ENCODE measurements at regions not wholly inside any gene's neighbourhood (a gene's known extent, or its start where the extent isn't known, plus 50 kb on each side); places are given as distances from the start of the nearest gene placed in this dataset.

DNA sequence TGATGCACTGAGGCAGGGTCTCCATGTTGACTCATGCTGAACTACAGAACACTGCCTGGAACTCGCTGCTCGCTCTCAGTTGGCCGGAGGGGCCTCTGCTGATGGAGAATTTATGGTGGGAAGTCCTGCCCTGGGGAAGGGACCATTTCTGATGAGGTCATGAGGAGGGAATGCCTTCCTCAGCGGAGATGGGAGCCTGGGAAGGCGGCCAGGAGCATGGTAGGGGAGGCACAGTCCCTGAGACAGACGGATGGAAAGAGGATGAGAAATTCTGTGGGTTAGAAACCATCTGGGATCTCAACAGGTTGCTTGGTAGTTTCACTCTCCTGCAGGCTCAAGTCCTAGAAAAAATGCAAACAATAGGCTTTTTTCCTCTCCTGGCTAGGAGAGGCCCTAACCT is 56.8 kb upstream of the TPM1 start:
- ATAC-seq (ENCODE audit: low read depth) (no peak), DNase-seq (no peak)
- 81% methylated on average over 4 of the region's 6 CpGs for WGBS (ENCODE audit: insufficient coverage)
- no peaks in the 10 kb centered on the region for H3K4me1 ChIP-seq (ENCODE audit: control insufficient read depth in 2 of 2, insufficient read depth in 2 of 2, low read length in 2 of 2)
- no peak overlapping the region for H3K27ac ChIP-seq (ENCODE audit: low read length in 2 of 2)
- no peaks in the 10 kb centered on the region for H3K36me3 ChIP-seq (replicated peaks in 1 of 2; ENCODE audit: control extremely low read depth in 1 of 2, control insufficient read depth in 1 of 2, extremely low read depth in 1 of 2, insufficient read depth in 2 of 2, low read length in 1 of 2)
- Mint-ChIP-seq H3K4me1 (no peaks in the 10 kb centered on the region), H3K4me3 (no peak overlapping the region), H3K27me3 (peaks cover 22% of the 10 kb centered on the region), H3K9me3 (ENCODE audit: insufficient read depth) (no peaks in the 10 kb centered on the region), H3K27ac (no peak overlapping the region)
- H3K9ac ChIP-seq (ENCODE audit: low read length) = no peak overlapping the region
- H3K79me2 ChIP-seq (ENCODE audit: control insufficient read depth, insufficient read depth, low read length) = no peaks in the 10 kb centered on the region
- H3K9me3 ChIP-seq (ENCODE audit: control extremely low read depth in 1 of 3, control insufficient read depth in 2 of 3, insufficient read depth in 1 of 3, low read length in 2 of 3) = no peaks in the 10 kb centered on the region
- CTCF ChIA-PET = no interaction called here
- TF ChIP-seq, protein P1, sequence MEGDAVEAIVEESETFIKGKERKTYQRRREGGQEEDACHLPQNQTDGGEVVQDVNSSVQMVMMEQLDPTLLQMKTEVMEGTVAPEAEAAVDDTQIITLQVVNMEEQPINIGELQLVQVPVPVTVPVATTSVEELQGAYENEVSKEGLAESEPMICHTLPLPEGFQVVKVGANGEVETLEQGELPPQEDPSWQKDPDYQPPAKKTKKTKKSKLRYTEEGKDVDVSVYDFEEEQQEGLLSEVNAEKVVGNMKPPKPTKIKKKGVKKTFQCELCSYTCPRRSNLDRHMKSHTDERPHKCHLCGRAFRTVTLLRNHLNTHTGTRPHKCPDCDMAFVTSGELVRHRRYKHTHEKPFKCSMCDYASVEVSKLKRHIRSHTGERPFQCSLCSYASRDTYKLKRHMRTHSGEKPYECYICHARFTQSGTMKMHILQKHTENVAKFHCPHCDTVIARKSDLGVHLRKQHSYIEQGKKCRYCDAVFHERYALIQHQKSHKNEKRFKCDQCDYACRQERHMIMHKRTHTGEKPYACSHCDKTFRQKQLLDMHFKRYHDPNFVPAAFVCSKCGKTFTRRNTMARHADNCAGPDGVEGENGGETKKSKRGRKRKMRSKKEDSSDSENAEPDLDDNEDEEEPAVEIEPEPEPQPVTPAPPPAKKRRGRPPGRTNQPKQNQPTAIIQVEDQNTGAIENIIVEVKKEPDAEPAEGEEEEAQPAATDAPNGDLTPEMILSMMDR (IDR thresholded peaks at IDR 0.05) = no peak
- no peak for TF ChIP-seq EZH2 (IDR thresholded peaks at IDR 0.05; ENCODE audit: borderline replicate concordance, insufficient read depth, low read depth, low read length, poor library complexity, severe bottlenecking)
- POLR2A ChIA-PET = no interaction called here
- H3K4me3 ChIP-seq (ENCODE audit: control extremely low read depth in 1 of 5, extremely low read depth in 1 of 5, insufficient read depth in 1 of 5, low read depth in 2 of 5, low read length in 4 of 5) = no peak overlapping the region
- peaks cover 0 to 14% (median 2%) of the 10 kb centered on the region in 4 experiments for H3K27me3 ChIP-seq (replicated peaks in 1 of 4; ENCODE audit: control extremely low read depth in 1 of 4, control insufficient read depth in 3 of 4, insufficient read depth in 4 of 4, low read length in 3 of 4)
- H2AFZ ChIP-seq (ENCODE audit: insufficient read depth, low read depth, low read length, poor library complexity, severe bottlenecking) = no peak overlapping the region
- intact Hi-C loops (cut with micrococcal nuclease) = no loop called here
- no peaks in the 10 kb centered on the region for H4K20me1 ChIP-seq (ENCODE audit: control insufficient read depth, insufficient read depth, low read length, poor library complexity, severe bottlenecking)
- H3K4me2 ChIP-seq (replicated peaks; ENCODE audit: low read depth, low read length, poor library complexity, severe bottlenecking) = no peak overlapping the region

DNA sequence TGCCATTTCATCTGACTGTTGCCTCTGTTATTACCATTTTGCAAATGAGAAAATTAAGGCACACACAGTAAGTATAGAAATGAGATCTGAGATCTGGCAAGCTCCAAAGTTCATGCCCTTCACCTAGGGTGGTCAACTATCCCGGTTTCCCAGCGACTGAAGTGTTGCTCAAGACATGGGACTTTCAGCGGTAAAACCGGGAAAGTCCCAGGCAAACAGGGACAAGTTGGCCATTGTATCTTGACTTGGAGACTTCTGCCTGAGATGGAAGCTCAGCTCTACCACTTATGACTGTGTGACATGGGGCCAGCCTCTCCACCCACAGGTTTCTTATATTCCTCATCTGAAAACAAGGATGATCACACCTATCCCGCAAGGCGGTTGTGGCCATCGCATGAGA is 55.6 kb upstream of the TPM1 start:
- no peaks in the 10 kb centered on the region for H3K9me3 Mint-ChIP-seq (ENCODE audit: insufficient read depth)
- no peaks in the 10 kb centered on the region for H3K4me1 Mint-ChIP-seq
- Histone ChIP-seq H3K9me3 (ENCODE audit: control extremely low read depth in 1 of 3, control insufficient read depth in 2 of 3, insufficient read depth in 1 of 3, low read length in 2 of 3) (no peaks in the 10 kb centered on the region), H3K4me2 (replicated peaks; ENCODE audit: low read depth, low read length, poor library complexity, severe bottlenecking) (no peak overlapping the region), H3K79me2 (ENCODE audit: control insufficient read depth, insufficient read depth, low read length) (no peaks in the 10 kb centered on the region), H3K4me3 (ENCODE audit: control extremely low read depth in 1 of 5, extremely low read depth in 1 of 5, insufficient read depth in 1 of 5, low read depth in 2 of 5, low read length in 4 of 5) (no peak overlapping the region), H3K4me1 (ENCODE audit: control insufficient read depth in 2 of 2, insufficient read depth in 2 of 2, low read length in 2 of 2) (no peaks in the 10 kb centered on the region), H3K9ac (ENCODE audit: low read length) (no peak overlapping the region), H4K20me1 (ENCODE audit: control insufficient read depth, insufficient read depth, low read length, poor library complexity, severe bottlenecking) (no peaks in the 10 kb centered on the region), H3K27me3 (replicated peaks in 1 of 4; ENCODE audit: control extremely low read depth in 1 of 4, control insufficient read depth in 3 of 4, insufficient read depth in 4 of 4, low read length in 3 of 4) (peaks cover 0 to 14% (median 3%) of the 10 kb centered on the region in 4 experiments), H2AFZ (ENCODE audit: insufficient read depth, low read depth, low read length, poor library complexity, severe bottlenecking) (no peak overlapping the region), H3K36me3 (replicated peaks in 1 of 2; ENCODE audit: control extremely low read depth in 1 of 2, control insufficient read depth in 1 of 2, extremely low read depth in 1 of 2, insufficient read depth in 2 of 2, low read length in 1 of 2) (no peaks in the 10 kb centered on the region), H3K27ac (ENCODE audit: low read length in 2 of 2) (no peak overlapping the region)
- no peak for ATAC-seq (ENCODE audit: low read depth)
- ChIA-PET CTCF (no interaction called here), POLR2A (no interaction called here)
- intact Hi-C loops (cut with micrococcal nuclease) = no loop called here
- no peak overlapping the region for H3K27ac Mint-ChIP-seq
- no peak for DNase-seq
- peaks cover 24% of the 10 kb centered on the region for H3K27me3 Mint-ChIP-seq
- TF ChIP-seq, protein P1 (IDR thresholded peaks at IDR 0.05) = no peak
- TF ChIP-seq EZH2 (IDR thresholded peaks at IDR 0.05; ENCODE audit: borderline replicate concordance, insufficient read depth, low read depth, low read length, poor library complexity, severe bottlenecking) = no peak
- H3K4me3 Mint-ChIP-seq = no peak overlapping the region
- 92% methylated on average over 6 of the region's 7 CpGs for WGBS (ENCODE audit: insufficient coverage)

Measured in B cell (primary cell).